Mucosa of descending colon (tissue), 3 donors: ENCODE measurements at regions not wholly inside any gene's neighbourhood (a gene's known extent, or its start where the extent isn't known, plus 50 kb on each side); places are given as distances from the start of the nearest gene placed in this dataset.
"Not testable (repeated sequence)": the region's sequence is repeated elsewhere in the genome, so short reads cannot be mapped to it uniquely, and the experiment has no call there.

Experiments used
- ATAC-seq: fragments of 200-7000 bp; cut with Tn5 transposase; one replicate; pipeline ENCODE4 v1.9.1; 2020; ENCODE audit warnings: mild to moderate bottlenecking, moderate library complexity
- DNase-seq, 3 donors: peaks; one replicate each; pipeline ENCODE4 v3.0.0-alpha.2; 2020
- H3K36me3 ChIP-seq: fragments of 200-600 bp; one replicate; pipeline ENCODE4 v1.8.0; 2021; ENCODE audit warnings: low read depth, mild to moderate bottlenecking
- H3K4me1 ChIP-seq: fragments of 200-600 bp; one replicate; pipeline ENCODE4 v1.8.0; 2021; ENCODE audit warnings: low read depth, mild to moderate bottlenecking
- H3K4me3 ChIP-seq: fragments of 200-600 bp; one replicate; pipeline ENCODE4 v1.8.0; 2021; ENCODE audit warnings: mild to moderate bottlenecking
- H3K9me3 ChIP-seq: fragments of 200-600 bp; one replicate; pipeline ENCODE4 v1.8.0; 2021; ENCODE audit warnings: mild to moderate bottlenecking
- intact Hi-C, 2 donors: fragments of 100-400 bp; cut with DNase I in 1 of 2; cut with micrococcal nuclease in 1 of 2; formaldehyde crosslinking; loops; one replicate each; pipeline versions ENCODE4 v1.11.0 to v1.11.1; 2022; cut with DNase I, micrococcal nuclease
- TF ChIP-seq, protein P1 (sequence below): fragments of 200-600 bp; IDR thresholded peaks from one replicate; pipeline ENCODE4 v1.8.0; 2022; ENCODE audit warnings: antibody characterized with exemption, mild to moderate bottlenecking
- donor health status: DM: no; HTN: no; CAD: no; lungs with moderate emphysema.
- donor health status: DM: no; HTN: no; CAD: no.
- donor health status: DM: no; HTN: yes; CAD: no.

DNA sequence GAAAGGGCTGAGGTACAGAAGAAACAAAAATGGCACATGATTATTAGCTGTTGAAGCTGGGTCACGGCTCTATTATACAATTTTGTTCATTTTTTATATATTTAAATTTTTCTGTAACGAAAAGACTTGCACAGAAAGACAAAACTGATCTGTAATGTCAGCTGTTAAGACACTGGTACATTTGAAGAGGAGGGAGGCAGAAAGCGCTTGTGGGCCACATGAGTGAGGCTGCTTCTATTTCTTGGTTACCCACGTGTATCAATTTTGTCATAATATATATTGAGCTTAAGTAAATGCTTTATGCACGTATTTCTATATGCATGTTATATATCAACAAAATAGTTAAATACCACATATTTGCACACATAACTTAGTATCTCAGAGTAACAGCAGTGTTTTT is 151.8 kb upstream of the KCNJ18 start:
- Histone ChIP-seq H3K4me3 (no peak overlapping the region), H3K4me1 (peaks cover 5% of the 10 kb centered on the region), H3K36me3 (no peaks in the 10 kb centered on the region), H3K9me3 (peaks cover 6% of the 10 kb centered on the region)
- ATAC-seq (no peak), DNase-seq (no peak)
- intact Hi-C loops = no loop called here
- TF ChIP-seq, protein P1, sequence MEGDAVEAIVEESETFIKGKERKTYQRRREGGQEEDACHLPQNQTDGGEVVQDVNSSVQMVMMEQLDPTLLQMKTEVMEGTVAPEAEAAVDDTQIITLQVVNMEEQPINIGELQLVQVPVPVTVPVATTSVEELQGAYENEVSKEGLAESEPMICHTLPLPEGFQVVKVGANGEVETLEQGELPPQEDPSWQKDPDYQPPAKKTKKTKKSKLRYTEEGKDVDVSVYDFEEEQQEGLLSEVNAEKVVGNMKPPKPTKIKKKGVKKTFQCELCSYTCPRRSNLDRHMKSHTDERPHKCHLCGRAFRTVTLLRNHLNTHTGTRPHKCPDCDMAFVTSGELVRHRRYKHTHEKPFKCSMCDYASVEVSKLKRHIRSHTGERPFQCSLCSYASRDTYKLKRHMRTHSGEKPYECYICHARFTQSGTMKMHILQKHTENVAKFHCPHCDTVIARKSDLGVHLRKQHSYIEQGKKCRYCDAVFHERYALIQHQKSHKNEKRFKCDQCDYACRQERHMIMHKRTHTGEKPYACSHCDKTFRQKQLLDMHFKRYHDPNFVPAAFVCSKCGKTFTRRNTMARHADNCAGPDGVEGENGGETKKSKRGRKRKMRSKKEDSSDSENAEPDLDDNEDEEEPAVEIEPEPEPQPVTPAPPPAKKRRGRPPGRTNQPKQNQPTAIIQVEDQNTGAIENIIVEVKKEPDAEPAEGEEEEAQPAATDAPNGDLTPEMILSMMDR = no peak

DNA sequence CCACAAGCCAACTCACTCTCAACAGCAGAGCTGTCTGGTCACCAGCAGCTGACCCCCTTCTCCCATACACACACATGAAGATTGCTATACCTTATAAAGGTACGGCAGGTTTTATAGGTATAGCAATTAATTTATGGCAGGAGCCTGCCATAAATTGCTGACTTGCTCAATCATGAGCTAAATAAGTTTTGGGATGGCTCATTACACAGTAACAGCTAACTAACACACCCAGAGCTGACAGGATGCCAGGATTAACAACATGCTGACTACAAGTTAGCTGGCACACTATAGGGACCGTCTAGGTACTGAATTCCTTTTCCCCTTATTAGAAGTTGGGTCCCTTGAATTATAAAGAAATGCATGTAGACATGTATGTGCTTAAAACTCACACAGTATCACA is 150.3 kb upstream of the KCNJ18 start:
- DNase-seq = no peak
- ATAC-seq = peak; percentile 57
- TF ChIP-seq, protein P1 = no peak

GRCh38 chr17:21542991-21543390 is 149.3 kb upstream of the KCNJ18 start:
- no peak for DNase-seq
- Histone ChIP-seq H3K4me1 (peaks cover 5% of the 10 kb centered on the region), H3K36me3 (no peaks in the 10 kb centered on the region), H3K9me3 (no peaks in the 10 kb centered on the region), H3K4me3 (no peak overlapping the region)
- intact Hi-C loops = no loop called here
- TF ChIP-seq, protein P1 = no peak
- no peak for ATAC-seq

More for the DNA sequence above, 150.3 kb upstream of the KCNJ18 start:
- Histone ChIP-seq H3K9me3 (peaks cover 5% of the 10 kb centered on the region), H3K4me1 (peaks cover 5% of the 10 kb centered on the region), H3K4me3 (no peak overlapping the region), H3K36me3 (no peaks in the 10 kb centered on the region)
- intact Hi-C loops = no loop called here

GRCh38 chr17:21545064-21545463 is 147.3 kb upstream of the KCNJ18 start:
- Histone ChIP-seq H3K36me3 (no peaks in the 10 kb centered on the region), H3K4me1 (peaks cover 5% of the 10 kb centered on the region), H3K4me3 (no peak overlapping the region), H3K9me3 (no peaks in the 10 kb centered on the region)
- ATAC-seq (no peak), DNase-seq (no peak)
- TF ChIP-seq, protein P1 = no peak
- intact Hi-C loops = no loop called here

DNA sequence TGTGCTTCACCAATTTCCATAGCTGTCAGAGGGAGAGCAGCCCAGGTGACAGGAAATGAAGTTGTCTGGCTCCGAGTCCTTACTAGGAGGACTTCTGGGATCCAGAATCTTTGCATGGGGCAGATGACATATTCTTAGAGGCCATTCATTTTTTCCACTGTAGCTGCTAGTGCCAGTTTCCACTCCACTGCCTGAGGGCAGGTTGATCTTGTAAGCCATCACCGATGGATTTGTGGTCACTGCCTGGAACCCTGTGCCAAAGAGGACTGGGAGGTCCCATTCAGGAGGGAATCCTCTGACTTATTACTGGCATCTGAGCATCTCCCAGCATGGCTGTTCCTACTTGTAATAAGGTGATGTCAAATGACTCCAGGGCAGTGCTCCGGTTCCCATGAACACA is 144.1 kb upstream of the KCNJ18 start:
- ATAC-seq (no peak), DNase-seq (no peak)
- no peaks in the 10 kb centered on the region for H3K9me3 ChIP-seq
- peaks cover 7% of the 10 kb centered on the region for H3K4me1 ChIP-seq
- H3K4me3 ChIP-seq = no peak overlapping the region
- TF ChIP-seq, protein P1 = no peak
- H3K36me3 ChIP-seq = no peaks in the 10 kb centered on the region
- intact Hi-C loops = no loop called here

DNA sequence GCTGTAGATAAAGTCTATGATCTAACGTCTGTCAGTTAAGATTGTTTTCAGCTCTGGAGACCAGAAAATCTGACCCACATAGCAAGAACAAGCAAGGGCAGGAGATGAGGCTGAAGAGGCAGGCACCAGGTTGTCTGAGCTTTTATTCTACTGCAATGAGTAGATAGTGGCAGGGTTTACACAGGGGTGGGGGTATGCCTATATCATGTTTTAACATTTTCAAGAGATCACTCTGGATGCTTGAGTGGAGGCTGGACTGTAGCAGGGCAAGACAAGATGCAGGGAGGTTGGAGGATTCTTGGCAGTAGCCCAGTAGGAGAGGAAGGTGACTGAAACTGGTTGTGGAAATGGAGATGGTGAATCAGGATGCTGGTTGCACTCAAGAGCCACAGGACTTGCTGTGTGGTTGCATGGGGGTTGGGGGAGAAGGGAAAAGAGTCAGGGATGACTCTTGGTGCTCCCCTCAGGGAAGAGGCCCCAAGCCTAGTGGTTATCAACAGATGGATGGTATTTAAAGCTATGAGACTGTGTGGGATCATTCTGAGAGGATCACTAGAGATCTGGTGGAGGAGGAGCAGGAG is 143.1 kb upstream of the KCNJ18 start:
- DNase-seq = no peak
- ATAC-seq = no peak
- Histone ChIP-seq H3K9me3 (no peaks in the 10 kb centered on the region), H3K36me3 (no peaks in the 10 kb centered on the region), H3K4me1 (peaks cover 7% of the 10 kb centered on the region), H3K4me3 (no peak overlapping the region)
- TF ChIP-seq, protein P1 = no peak
- intact Hi-C loops = no loop called here

DNA sequence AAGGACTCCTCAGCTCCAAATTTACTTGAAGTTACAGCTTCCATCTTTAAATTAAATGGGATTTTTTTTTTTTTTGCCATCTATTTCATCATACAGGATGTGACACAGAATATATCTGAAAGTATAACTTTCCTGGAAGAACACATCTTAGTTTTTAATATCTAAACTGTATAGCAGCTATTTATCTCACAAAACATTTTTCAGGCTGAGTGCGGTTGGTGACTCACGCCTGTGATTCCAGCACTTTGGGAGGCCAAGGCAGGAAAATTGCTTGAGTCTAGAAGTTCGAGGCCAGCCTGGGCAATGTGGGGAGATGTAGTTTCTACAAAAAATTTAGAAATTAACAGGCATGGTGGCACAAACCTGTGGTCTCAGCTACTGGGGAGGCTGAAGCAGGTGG is 142.3 kb upstream of the KCNJ18 start:
- DNase-seq, ATAC-seq, H3K4me1 ChIP-seq, H3K9me3 ChIP-seq, intact Hi-C loops, H3K4me3 ChIP-seq, H3K36me3 ChIP-seq: not testable (repeated sequence)
